PC-9 (cell line): ENCODE measurements at regions not wholly inside any gene's neighbourhood (a gene's known extent, or its start where the extent isn't known, plus 50 kb on each side); places are given as distances from the start of the nearest gene placed in this dataset.

Experiments used
- BruUV-seq: library from RNA; stranded (reverse); fragments of 400-500 nt; replicated peaks from 2 replicates; lab custom pipeline; 2021; lab: Mats Ljungman, UMichigan
- CTCF ChIA-PET: fragments of 300-600 bp; sonication (Branson Sonifier 250); formaldehyde crosslinking; loops from one replicate; lab custom pipeline; 2022; ENCODE audit warnings: antibody characterized with exemption; lab: Charles Lee
- POLR2A ChIA-PET: fragments of 300-600 bp; sonication (Branson Sonifier 250); formaldehyde crosslinking; loops from one replicate; lab custom pipeline; 2022; ENCODE audit warnings: antibody characterized with exemption; ENCODE audit not compliant: unreplicated experiment; lab: Charles Lee
- DNase-seq, 2 experiments: peaks; one replicate each; pipeline versions ENCODE4 v3.0.0 to v3.0.0-alpha.2; 2015 to 2022; ENCODE audit warnings: mixed read lengths in 1 of 2
- H2AFZ ChIP-seq: fragments of 200-600 bp; sonication (generic); 2 replicates; pipeline ENCODE4 v1.8.1; 2017; ENCODE audit warnings: antibody characterized with exemption
- H3F3A ChIP-seq: fragments of 200-600 bp; sonication (generic); 2 replicates; pipeline ENCODE4 v1.8.1; 2017; ENCODE audit warnings: antibody characterized with exemption, mild to moderate bottlenecking, low read depth; ENCODE audit not compliant: insufficient read depth
- H3K27ac ChIP-seq: fragments of 200-600 bp; sonication (generic); 2 replicates; pipeline ENCODE4 v1.6.1; 2016; ENCODE audit warnings: mixed run types
- H3K27me3 ChIP-seq: fragments of 200-600 bp; sonication (generic); 2 replicates; pipeline ENCODE4 v1.6.1; 2016; ENCODE audit warnings: low read depth, mixed run types; ENCODE audit not compliant: insufficient read depth
- H3K36me3 ChIP-seq: fragments of 200-600 bp; sonication (generic); 2 replicates; pipeline ENCODE4 v1.6.1; 2016; ENCODE audit warnings: low read depth, mixed run types
- H3K4me1 ChIP-seq: fragments of 200-600 bp; sonication (generic); replicated peaks from 2 replicates; pipeline ENCODE4 v1.6.1; 2016; ENCODE audit warnings: mixed run types; ENCODE audit not compliant: insufficient read depth
- H3K4me2 ChIP-seq: fragments of 200-600 bp; sonication (generic); 2 replicates; pipeline ENCODE4 v1.6.1; 2017; ENCODE audit warnings: mixed run types
- H3K4me3 ChIP-seq: fragments of 200-600 bp; sonication (generic); 2 replicates; pipeline ENCODE4 v1.6.1; 2016; ENCODE audit warnings: mixed run types
- H3K79me2 ChIP-seq: fragments of 200-600 bp; sonication (generic); 2 replicates; pipeline ENCODE4 v1.6.1; 2017; ENCODE audit warnings: low read depth, mixed run types
- H3K9me2 ChIP-seq: fragments of 200-600 bp; sonication (generic); 2 replicates; pipeline ENCODE4 v1.8.1; 2017; ENCODE audit warnings: mild to moderate bottlenecking; ENCODE audit not compliant: insufficient read depth
- H3K9me3 ChIP-seq: fragments of 200-600 bp; sonication (generic); 2 replicates; pipeline ENCODE4 v1.8.1; 2016; ENCODE audit warnings: low read depth; ENCODE audit not compliant: insufficient read depth
- H4K20me1 ChIP-seq: fragments of 200-600 bp; sonication (generic); 2 replicates; pipeline ENCODE4 v1.8.1; 2017; ENCODE audit not compliant: insufficient read depth
- CTCF ChIP-seq: fragments of 200-600 bp; sonication (generic); conservative IDR thresholded peaks from 2 replicates; pipeline ENCODE4 v1.6.1; 2017; ENCODE audit warnings: mixed run types, antibody characterized with exemption, mild to moderate bottlenecking, moderate library complexity
- EZH2 ChIP-seq: fragments of 200-600 bp; sonication (generic); IDR thresholded peaks from 2 replicates; pipeline ENCODE4 v1.8.0; 2017; ENCODE audit warnings: antibody characterized with exemption, low read depth
- intact Hi-C: fragments of 100-400 bp; cut with micrococcal nuclease; formaldehyde crosslinking; loops from one replicate; pipeline ENCODE4 v1.10.0; 2022; ENCODE audit not compliant: unreplicated experiment

GRCh38 chr13:104442536-104442935 is 1376.3 kb upstream of the SLC10A2 start:
- Histone ChIP-seq H3K27me3 (no peaks in the 10 kb centered on the region), H4K20me1 (no peaks in the 10 kb centered on the region), H3K4me1 (no peaks in the 10 kb centered on the region), H3F3A (no peaks in the 10 kb centered on the region), H3K79me2 (no peaks in the 10 kb centered on the region), H2AFZ (no peak overlapping the region), H3K9me3 (no peaks in the 10 kb centered on the region), H3K4me3 (no peak overlapping the region), H3K9me2 (no peaks in the 10 kb centered on the region), H3K27ac (no peak overlapping the region), H3K4me2 (no peak overlapping the region), H3K36me3 (no peaks in the 10 kb centered on the region)
- no peak for DNase-seq
- BruUV-seq = no TSS peak
- TF ChIP-seq EZH2 = no peak
- no peak for TF ChIP-seq CTCF
- CTCF ChIA-PET = no interaction called here
- POLR2A ChIA-PET = no interaction called here
- intact Hi-C loops = no loop called here

- Histone ChIP-seq H3K4me1 (no peaks in the 10 kb centered on the region), H3K9me2 (no peaks in the 10 kb centered on the region), H3F3A (no peaks in the 10 kb centered on the region), H3K9me3 (no peaks in the 10 kb centered on the region), H3K36me3 (no peaks in the 10 kb centered on the region), H3K4me3 (no peak overlapping the region), H3K4me2 (no peak overlapping the region), H4K20me1 (no peaks in the 10 kb centered on the region), H3K27me3 (no peaks in the 10 kb centered on the region), H3K27ac (no peak overlapping the region), H2AFZ (no peak overlapping the region), H3K79me2 (no peaks in the 10 kb centered on the region)
- TF ChIP-seq CTCF (no peak), EZH2 (no peak)
- no TSS peak for BruUV-seq
- CTCF ChIA-PET = no interaction called here
- intact Hi-C loops = no loop called here
- POLR2A ChIA-PET = interaction anchor here (0.5 kb wide), 1 partner anchor 1555 kb away, joined by 10 read pairs; no protein-coding TSS in a partner anchor
- no peak for DNase-seq
Observed at GRCh38 chr13:104436555-104436954, 1370.3 kb upstream of the SLC10A2 start.

- POLR2A ChIA-PET = no interaction called here
- H3K79me2 ChIP-seq = no peaks in the 10 kb centered on the region
- CTCF ChIA-PET = no interaction called here
- no peaks in the 10 kb centered on the region for H3K9me3 ChIP-seq
- intact Hi-C loops = no loop called here
- H3K4me3 ChIP-seq = no peak overlapping the region
- no TSS peak for BruUV-seq
- H3K4me2 ChIP-seq = no peak overlapping the region
- H3F3A ChIP-seq = no peaks in the 10 kb centered on the region
- H3K4me1 ChIP-seq = no peaks in the 10 kb centered on the region
- H3K27me3 ChIP-seq = no peaks in the 10 kb centered on the region
- no peak overlapping the region for H2AFZ ChIP-seq
- no peaks in the 10 kb centered on the region for H3K36me3 ChIP-seq
- DNase-seq = no peak
- no peak for TF ChIP-seq EZH2
- TF ChIP-seq CTCF = no peak
- H3K9me2 ChIP-seq = no peaks in the 10 kb centered on the region
- no peaks in the 10 kb centered on the region for H4K20me1 ChIP-seq
- H3K27ac ChIP-seq = no peak overlapping the region
Observed at GRCh38 chr13:104431895-104432294, 1365.7 kb upstream of the SLC10A2 start.
